ENCODE measurements at regions not wholly inside any gene's neighbourhood (a gene's known extent, or its start where the extent isn't known, plus 50 kb on each side); places are given as distances from the start of the nearest gene placed in this dataset.

GRCh38 chr1:57983441-57983840 is 559.6 kb upstream of the DAB1 start:
- no peak for DNase-seq

DNA sequence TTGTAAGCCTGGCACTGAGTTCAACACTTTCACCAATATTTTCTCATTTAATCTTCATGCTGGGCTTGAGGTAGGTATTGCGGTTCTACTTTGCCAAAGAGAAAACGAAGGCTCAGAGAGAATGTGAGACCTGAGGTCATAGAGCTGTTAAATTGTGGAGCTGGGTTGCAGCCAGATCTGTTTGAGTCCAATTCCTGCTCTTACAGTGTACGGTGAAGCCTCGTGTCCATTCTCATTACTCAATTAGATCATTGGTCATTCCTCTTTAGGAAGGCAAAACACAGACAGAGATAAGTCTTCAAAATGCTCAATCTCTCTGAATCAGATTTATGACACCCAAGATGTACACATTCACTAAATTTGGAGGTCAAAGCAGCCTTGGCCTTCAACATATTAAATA is 559.0 kb upstream of the DAB1 start:
- no peak for DNase-seq

- no peak for DNase-seq
Observed at GRCh38 chr1:57976216-57976615, 552.4 kb upstream of the DAB1 start.

DNA sequence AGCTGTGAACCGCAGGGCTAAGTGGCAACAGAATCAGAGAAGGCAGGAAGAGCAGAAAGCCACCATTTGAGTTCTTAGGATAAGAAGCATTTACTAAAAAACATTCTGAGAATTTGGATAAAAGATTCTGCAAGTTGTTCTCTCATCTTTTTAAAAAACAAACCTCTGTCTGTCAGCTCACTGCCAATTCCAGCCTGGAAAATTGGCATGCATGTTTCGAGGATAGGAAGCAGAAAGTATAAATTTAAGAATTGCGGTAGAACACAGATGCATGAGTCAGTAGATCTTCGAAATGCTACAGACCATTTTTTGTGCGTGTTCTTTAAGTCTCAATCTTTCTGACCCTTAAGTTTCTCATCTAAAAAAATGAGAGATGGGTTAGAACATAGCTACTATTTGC is 544.5 kb upstream of the DAB1 start:
- no peak for DNase-seq

DNA sequence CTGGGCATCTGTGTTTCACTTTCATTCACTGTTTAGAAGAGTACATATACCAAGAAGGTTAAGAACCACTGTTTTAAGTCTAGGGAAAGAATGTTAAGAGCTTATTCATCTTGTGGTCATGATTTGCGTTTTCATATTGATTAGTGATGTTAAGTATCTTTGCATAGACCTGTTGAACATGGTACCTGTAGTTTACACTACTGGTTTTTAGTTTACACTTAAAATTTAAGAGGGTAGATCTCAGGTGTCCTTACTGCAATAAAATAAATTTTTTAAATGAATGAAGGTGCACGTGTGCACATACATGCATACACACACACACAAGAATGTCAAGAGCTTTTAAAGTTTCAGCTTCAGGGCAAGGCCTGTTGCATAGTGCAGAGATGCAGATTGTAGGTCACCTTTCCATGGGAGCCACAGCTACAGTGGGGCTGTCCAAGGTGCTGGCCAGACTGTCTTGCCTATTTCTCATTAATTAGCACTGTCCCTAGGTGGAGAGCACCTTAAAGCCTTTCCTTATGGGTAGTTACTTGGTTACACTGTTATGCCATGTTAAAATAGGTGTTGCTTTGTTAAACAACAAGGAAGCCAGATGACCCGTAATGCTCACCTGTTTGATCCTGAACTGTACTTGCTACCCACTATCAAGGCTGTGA is 543.0 kb upstream of the DAB1 start:
- DNase-seq = no peak

DNA sequence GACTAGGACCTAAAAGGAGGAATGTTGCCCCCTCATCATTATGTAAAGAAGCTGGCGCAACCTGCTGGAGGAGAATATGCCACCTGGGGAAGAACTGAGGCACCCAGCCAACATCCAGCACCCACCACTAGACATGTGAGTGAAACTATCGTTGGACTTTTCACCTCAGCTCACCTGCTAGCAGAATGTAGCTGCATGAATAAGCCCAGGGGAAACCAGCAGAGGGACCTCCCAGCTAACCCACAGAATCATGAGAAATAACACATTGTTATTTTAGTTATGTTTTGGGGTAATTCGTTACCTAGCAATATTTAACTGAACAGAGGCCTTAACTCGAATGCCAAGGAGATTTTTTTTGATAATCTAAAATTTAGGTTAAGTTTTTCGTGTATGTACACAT is 542.5 kb upstream of the DAB1 start:
- no peak for DNase-seq

GRCh38 chr1:57963581-57963980 is 539.7 kb upstream of the DAB1 start:
- no peak for DNase-seq

DNA sequence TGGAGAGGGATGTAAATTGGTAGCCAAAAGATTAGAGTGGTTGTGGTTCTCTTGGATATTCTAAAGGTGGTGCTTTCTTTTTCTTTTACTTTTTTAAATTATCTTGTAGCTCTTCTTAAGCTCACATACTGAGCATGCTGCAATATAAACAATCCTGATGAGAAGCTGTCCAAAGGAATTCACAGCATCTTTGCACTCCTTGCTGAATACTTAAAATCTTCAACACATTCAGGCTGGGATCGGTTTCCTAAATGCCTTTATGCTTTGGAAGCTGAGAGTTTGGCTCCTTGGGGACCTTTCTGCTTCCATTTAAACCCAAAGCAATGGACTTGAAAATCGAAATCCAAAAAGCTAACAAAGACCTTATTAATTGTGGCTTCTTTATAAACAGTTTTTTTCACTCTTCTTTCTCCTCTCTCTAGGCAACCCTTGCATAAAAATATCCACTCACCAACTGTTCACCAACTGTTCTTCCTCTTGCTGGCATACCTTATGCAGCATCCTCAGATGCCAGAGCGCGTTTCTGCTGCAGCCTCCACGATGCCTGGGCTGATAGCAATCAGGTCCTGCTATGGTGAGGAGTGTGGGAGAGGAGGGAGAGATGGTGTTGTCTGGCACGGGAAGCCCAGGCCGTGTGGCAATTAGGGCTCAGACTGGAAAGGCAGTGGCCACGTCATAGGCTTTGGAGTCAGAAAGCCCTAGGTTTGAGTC is 535.8 kb upstream of the DAB1 start:
- DNase-seq = no peak

DNA sequence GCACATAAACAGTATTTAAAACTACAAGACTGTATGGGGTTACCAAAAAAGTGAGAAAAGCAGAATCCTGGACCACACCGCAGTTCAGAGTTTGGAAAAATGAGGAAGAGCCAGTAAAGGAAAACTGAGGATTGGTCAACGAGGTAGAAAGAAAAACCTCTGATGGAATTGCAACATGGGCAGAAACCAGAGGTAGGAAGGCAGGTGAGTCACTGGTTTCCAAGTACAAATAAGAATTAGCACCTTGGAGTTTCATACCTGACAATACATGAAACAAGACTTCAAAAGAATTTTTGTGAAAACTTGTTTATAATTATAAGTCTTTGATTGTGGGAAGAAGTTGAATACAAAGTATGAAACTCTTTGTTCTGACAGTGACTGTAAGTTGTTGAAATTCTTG is 533.7 kb upstream of the DAB1 start:
- DNase-seq = no peak

DNA sequence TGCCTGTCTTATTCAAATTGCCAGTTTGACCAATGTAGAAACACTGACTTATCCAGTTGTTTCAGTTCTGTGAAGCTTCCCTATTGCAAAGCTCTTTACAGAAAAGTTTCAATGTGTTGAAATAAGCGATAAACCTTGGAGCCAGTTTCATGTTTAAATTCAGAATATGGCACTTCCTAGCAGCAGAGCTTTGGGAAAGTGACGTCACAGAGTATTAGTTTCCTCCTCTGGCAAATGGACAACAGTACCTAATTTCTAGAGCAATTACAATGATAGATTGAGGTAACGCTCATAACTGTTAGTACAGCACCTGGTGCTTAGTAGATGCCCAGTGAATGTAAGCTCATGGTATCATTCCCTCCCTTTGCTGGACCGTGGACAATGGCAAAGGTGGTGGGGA is 527.5 kb upstream of the DAB1 start:
- no peak for DNase-seq

DNA sequence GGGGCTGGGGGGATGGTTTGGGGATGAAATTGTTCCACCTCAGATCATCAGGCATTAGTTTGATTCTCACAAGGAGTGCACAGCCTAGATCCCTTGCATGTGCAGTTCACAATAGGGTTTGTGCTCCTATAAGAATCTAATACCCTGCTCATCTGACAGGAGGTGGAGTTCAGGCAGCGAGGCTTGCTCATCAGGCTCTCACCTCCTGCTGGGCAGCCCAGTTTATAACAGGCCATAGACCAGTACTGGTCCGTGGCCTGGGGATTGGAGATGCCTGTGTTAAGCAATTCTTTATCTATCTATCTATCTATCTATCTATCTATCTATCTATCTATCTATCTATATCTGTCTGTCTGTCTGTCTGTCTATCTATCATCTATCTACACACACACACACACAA is 525.3 kb upstream of the DAB1 start:
- DNase-seq = no peak

DNA sequence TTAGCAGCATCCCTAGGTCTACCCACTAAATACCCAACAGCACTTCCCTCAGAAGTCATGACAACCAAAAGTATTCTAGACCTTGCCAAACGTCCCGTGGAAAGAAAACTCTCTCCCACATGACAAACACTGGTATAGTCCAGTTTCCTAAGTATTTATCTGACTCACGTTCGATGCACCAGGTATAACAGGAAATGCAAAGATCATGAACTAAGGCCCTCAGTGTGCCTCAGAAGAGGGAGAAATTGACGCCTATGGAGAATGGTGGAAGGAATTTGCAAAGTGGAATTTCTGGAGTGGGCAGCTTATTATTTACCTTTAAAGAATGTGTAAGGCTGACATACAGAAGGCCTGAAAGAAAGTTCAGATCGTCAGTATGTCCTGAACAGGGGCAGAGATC is 523.6 kb upstream of the DAB1 start:
- DNase-seq = no peak

DNA sequence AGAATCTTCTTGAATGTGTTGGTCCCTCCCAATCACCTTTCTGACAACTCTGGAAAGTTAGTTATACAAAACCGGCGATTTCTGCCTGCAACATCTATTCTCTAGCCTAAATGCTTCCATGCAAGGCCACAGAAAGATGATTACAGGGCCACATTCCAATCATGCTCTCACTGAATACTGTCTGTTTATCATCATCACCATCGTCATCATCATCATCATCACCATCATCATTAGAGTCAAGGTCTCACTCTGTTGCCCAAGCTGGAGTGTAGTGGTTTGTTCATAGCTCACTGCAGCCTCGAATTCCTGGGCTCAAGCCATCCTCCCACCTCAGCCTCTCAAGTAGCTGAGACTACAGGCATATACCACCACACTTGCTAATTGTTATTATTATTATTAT is 521.2 kb upstream of the DAB1 start:
- DNase-seq = no peak

DNA sequence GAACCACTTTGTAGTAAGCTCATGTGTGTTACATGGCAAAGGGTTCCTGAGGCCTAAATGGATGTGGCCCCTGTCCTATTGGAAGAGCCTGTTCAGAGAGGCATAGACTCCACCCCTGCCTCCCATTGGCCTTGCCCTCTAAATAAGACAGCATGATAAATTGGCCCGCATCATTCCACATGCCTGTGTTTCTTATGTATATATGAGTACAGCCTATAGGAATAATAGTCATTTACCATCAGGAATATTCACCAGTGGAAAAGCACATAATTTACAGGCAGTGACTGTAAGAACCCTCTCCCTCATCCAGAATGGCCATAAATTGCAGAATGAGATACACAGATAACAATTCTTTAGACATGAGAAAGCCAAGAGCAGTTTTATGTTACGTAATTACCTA is 519.5 kb upstream of the DAB1 start:
- DNase-seq = no peak

DNA sequence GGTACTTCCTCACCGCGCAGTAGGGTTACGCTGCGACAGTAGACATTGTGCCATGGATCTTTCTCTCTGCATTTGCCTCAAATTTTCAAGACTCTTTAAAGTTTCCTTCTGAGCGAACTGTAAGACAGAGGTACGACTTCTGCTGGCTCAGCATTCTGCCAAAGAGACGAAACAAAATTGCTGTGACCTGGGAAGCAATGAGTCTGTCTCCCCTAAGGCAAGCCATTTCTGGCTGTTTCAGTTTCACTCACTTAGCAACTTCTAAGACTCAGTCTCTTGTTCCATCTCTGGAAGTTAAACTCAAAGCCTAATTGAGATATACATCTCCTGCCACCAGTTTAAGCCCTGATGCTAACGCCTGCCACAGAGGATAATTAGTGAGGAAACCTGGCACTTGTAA is 510.9 kb upstream of the DAB1 start:
- DNase-seq = no peak

DNA sequence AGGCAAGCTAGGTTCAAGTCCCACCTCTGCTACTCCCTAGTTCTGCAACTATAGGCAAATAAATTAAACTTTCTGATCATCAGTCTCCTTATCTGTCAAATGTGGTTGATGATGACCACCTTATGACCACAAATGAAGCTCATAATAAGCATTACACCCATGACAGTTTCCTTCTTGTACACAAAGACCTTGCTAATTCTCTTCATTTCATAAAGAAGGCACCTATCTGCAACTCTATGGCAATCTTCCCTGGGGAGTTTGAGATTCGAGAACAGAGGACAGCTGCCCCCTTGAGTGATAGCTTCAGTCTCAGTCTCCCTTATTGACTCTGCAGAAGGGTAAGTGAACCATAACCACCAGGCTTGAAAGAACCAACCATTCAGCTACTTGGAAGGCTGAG is 503.1 kb upstream of the DAB1 start:
- no peak for DNase-seq

DNA sequence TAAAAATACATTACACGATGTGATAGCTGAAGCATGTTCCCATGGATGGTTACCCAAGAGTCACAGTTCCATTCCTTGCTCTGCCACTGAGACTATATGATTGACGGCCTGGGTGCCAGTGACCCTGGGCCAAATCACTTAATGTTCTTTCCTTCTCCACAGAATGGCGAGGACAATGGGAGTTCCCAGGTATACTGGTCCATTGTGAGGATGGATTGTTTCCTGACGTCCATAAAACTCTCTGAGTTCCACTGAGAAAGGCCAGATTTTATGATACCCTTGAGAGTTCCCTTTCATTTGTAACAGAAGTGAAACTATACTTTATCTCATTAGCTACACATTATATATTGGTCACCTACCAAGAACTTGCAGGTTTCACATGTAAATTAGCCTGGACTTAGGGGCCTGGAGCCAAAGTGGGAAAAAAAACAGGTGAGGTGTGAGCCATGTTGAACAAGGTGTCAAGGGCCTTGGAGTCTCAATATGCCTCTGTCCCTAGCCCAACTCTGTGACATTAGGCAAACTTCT is 502.2 kb upstream of the DAB1 start:
- no peak for DNase-seq

- no peak for DNase-seq
Observed at GRCh38 chr1:57925226-57925625, 501.4 kb upstream of the DAB1 start.

DNA sequence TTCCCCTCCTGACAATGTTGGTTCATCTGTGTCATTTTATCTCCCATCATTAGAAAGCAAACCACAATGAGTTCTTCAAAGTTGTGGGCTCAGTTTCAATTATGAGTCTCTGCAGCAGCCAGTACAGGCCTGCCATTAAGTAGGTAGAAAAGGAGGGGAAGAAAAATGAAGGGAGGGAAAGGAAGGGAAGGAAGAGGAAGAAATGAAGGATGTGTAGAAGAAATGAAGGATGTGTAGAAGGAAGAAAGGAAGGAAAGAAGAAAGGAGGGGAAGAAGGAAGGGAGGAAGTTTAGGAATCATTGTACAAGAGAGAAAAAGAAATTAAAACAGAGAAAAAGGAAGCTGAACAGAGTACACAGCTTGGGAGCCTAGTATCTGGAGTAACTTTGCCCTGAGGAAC is 498.3 kb upstream of the DAB1 start:
- DNase-seq = no peak

DNA sequence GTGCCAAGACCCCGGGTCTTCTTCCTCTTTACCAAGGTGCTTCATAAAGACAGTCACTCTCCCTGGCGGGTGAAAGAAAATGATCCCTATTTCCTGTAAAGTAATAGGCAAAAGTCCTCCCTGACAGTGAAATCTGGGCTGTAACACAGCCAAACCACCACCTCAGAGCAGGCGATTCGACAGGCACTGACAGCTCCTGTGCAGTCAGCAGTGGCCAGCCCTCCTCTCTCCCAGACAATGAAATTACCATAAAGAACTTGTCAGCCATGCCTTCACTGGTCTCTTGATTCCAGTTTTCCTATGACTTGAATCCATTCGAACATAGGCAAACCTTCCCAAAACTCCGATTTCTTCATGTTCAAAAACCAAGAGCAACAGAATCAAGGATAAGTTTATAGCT is 492.2 kb upstream of the DAB1 start:
- no peak for DNase-seq

DNA sequence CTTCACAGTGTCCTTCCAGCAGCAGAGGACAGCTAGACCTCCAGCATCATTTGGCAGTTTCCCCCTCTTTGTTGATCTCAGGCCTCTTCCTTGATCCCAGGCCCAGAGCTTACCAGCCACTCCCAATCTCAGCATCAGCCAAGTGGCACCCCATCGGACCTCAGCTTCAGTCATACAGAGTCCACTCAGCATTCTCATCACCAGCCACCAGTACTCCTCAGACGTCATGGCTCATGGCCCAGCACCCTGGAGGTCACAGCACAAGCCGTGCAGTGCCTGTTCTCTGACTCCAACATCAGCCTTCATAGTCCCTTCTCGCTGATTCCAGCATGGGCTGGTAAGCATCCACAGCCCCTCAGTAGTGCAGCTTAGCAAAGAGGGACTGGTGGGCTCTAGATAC is 487.6 kb upstream of the DAB1 start:
- DNase-seq = no peak

DNA sequence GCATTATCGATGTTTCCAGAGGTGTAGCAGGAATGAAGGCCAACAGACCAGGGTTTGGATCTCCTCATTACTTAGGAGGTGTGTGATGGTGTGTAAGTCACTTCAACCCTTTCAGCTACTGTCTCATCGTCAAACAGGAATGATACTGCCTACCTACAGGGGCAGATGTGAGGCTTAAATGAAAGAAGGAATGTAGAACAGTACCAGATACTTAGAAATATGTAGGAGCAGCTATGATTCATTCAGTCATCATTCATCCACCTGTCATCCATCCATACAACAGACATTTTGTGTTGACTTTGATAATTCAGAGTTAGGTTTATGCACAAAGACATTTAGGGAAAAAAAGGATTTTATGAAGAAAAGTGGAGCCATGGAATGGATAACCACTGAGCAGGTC is 486.9 kb upstream of the DAB1 start:
- DNase-seq = no peak

GRCh38 chr1:57910305-57910704 is 486.4 kb upstream of the DAB1 start:
- no peak for DNase-seq

- no peak for DNase-seq
Observed at GRCh38 chr1:57908147-57908890, 484.5 kb upstream of the DAB1 start.

Data from stimulated activated CD4-positive, alpha-beta T cell treated with anti-CD3 and anti-CD28 coated beads, Interleukin-15, amount 100 ng/mL, for 24 hours (primary cell).